ENCODE measurements at regions not wholly inside any gene's neighbourhood (a gene's known extent, or its start where the extent isn't known, plus 50 kb on each side); places are given as distances from the start of the nearest gene placed in this dataset.
A peak's percentile ranks its signal among the peaks of the same experiment; 100 is the strongest.
"Not testable (repeated sequence)": the region's sequence is repeated elsewhere in the genome, so short reads cannot be mapped to it uniquely, and the experiment has no call there.

- DNase-seq (ENCODE audit: low read depth, low spot score), result no peak
Measured at GRCh38 chr2:241957276-241957675, 87.7 kb downstream of the RTP5 start.

GRCh38 chr2:241958818-241959545 is 89.5 kb downstream of the RTP5 start:
- no peak for DNase-seq (ENCODE audit: low read depth, low spot score)

GRCh38 chr2:241959751-241960269 is 90.3 kb downstream of the RTP5 start:
- DNase-seq (ENCODE audit: low read depth, low spot score), result no peak

- DNase-seq (ENCODE audit: low read depth, low spot score), result no peak
Measured at GRCh38 chr2:241961454-241961853, 91.9 kb downstream of the RTP5 start.

GRCh38 chr2:241964133-241964532 is 94.6 kb downstream of the RTP5 start:
- DNase-seq (ENCODE audit: low read depth, low spot score), result no peak

GRCh38 chr2:241965931-241966412 is 96.4 kb downstream of the RTP5 start:
- peak; percentile 89 for DNase-seq (ENCODE audit: low read depth, low spot score)

- DNase-seq (ENCODE audit: low read depth, low spot score), result no peak
Measured at GRCh38 chr2:241966647-241967466, 97.3 kb downstream of the RTP5 start.

- DNase-seq (ENCODE audit: low read depth, low spot score), result no peak
Measured at GRCh38 chr2:241967467-241968144, 98.1 kb downstream of the RTP5 start.

GRCh38 chr2:241968417-241968816 is 98.9 kb downstream of the RTP5 start:
- no peak for DNase-seq (ENCODE audit: low read depth, low spot score)

GRCh38 chr2:241969182-241969581 is 99.7 kb downstream of the RTP5 start:
- not testable (repeated sequence) for DNase-seq (ENCODE audit: low read depth, low spot score)

GRCh38 chr2:241970716-241971115 is 101.2 kb downstream of the RTP5 start:
- DNase-seq (ENCODE audit: low read depth, low spot score), result no peak

GRCh38 chr2:241974096-241974495 is 104.6 kb downstream of the RTP5 start:
- no peak for DNase-seq (ENCODE audit: low read depth, low spot score)

GRCh38 chr2:241974851-241975592 is 105.5 kb downstream of the RTP5 start:
- no peak for DNase-seq (ENCODE audit: low read depth, low spot score)

GRCh38 chr2:241975593-241976284 is 106.2 kb downstream of the RTP5 start:
- no peak for DNase-seq (ENCODE audit: low read depth, low spot score)

- DNase-seq (ENCODE audit: low read depth, low spot score), result no peak
Measured at GRCh38 chr2:241976296-241976695, 106.8 kb downstream of the RTP5 start.

- DNase-seq (ENCODE audit: low read depth, low spot score), result no peak
Measured at GRCh38 chr2:241977557-241978300, 108.2 kb downstream of the RTP5 start.

- DNase-seq (ENCODE audit: low read depth, low spot score), result no peak
Measured at GRCh38 chr2:241978670-241979069, 109.1 kb downstream of the RTP5 start.

GRCh38 chr2:241980193-241980592 is 110.7 kb downstream of the RTP5 start:
- DNase-seq (ENCODE audit: low read depth, low spot score), result no peak

- DNase-seq (ENCODE audit: low read depth, low spot score), result no peak
Measured at GRCh38 chr2:241981076-241981700, 111.7 kb downstream of the RTP5 start.
